Activated CD8-positive, alpha-beta memory T cell treated with anti-CD3 and anti-CD28 coated beads for 1 hour (primary cell): ENCODE measurements at regions not wholly inside any gene's neighbourhood (a gene's known extent, or its start where the extent isn't known, plus 50 kb on each side); places are given as distances from the start of the nearest gene placed in this dataset.

Experiments
- DNase-seq, 2 donors: peaks; one replicate each; pipeline ENCODE4 v3.0.0-alpha.2; 2020; ENCODE audit warnings: low read depth in 1 of 2; ENCODE audit errors: extremely low read depth in 1 of 2

GRCh38 chr10:130398090-130398994 is 262.2 kb downstream of the GLRX3 start:
- no peak for DNase-seq

- no peak for DNase-seq
Observed at GRCh38 chr10:130399425-130399950, 263.3 kb downstream of the GLRX3 start.

DNA sequence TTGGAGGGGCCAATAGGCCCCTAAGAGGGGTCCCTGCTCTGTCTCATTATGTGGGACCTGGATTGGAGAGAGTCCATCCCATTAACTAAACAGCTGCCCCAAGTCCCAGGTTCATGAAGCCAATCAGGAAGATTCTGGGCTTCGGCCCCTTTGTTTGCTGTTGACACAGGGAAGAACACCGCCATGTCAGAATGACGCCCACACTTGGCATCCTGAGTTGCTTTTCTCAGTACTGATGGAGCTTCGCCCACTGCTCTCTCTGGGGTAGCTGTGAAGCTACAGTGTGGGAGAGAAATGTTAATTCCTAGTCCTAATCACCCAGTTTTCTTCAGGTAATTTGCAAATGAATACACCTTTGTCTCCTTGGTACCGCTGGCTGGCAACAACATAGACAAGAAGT is 264.7 kb downstream of the GLRX3 start:
- no peak for DNase-seq

GRCh38 chr10:130401860-130402765 is 265.9 kb downstream of the GLRX3 start:
- DNase-seq = no peak

DNA sequence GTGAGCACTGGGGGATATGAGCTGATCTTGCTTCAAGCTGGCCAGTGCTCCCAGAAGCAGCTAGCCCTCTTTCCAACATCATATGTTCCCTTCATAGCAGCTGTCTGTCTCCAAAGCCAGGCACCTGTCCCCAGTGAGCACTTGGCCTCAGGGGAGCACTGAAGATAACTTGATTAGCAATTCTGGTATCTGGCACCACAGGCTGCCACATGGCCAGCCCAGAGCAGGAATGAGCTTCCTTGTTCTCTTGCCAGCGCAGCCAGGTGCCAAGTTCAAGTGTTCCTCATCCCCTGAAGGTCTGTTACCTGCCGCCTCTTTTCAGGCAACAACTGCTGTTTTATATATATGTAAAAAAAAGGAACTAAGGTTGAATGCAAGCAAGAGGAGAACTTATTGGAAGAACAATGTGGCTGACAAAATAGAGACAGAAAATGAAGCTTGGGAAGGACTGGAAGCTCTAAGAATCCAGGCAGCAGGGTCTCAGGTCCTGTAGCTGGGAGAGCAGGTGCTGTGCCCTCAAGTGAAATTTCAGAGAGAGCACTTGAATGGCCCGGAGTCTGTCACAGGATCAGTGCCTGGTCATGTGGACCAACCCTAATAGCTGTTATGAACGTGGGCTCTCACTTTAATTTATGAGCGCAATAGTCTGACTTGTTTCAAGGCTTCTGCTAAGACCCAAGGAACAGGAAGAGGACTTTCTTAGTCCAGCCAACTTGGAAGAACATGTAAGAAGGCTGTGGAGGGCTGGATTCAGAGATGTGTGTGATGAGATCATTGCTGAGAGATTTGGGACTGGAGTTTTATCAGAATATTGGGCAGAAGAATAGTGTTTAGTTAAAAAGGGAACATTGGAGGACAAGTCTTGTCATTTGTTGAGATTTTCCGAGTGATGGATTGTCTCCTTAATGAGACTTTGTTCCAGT is 267.2 kb downstream of the GLRX3 start:
- no peak for DNase-seq

DNA sequence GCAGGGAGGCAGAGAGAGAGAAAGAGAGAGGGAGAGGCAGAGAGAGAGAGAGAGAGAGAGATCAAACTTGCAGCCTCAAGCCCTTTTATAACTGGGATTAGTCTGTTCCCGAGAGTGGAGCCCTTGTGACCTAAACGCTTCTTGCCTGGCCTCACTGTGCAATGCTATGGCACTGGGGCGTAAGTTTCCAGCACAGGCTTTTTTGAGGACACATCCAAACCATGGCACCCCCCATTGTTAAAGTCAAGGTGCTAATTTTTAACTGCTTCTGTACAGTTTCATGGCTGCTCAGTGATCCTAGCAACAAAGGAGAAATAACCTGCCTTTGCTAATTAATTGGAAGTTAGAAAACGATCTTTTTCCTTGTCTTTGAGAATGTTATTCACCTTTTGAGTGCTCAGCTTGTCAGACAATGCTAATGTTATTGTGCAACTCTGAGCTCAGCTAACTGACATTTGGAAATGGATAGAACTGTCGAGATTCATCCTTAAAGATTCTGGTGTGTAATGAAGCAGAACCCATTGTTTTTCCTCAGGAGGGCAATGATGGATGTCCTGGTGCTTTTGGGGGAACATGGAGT is 268.4 kb downstream of the GLRX3 start:
- no peak for DNase-seq

- no peak for DNase-seq
Observed at GRCh38 chr10:130407052-130407451, 270.9 kb downstream of the GLRX3 start.

GRCh38 chr10:130409331-130409730 is 273.1 kb downstream of the GLRX3 start:
- DNase-seq = no peak

GRCh38 chr10:130409931-130410330 is 273.7 kb downstream of the GLRX3 start:
- DNase-seq = no peak

DNA sequence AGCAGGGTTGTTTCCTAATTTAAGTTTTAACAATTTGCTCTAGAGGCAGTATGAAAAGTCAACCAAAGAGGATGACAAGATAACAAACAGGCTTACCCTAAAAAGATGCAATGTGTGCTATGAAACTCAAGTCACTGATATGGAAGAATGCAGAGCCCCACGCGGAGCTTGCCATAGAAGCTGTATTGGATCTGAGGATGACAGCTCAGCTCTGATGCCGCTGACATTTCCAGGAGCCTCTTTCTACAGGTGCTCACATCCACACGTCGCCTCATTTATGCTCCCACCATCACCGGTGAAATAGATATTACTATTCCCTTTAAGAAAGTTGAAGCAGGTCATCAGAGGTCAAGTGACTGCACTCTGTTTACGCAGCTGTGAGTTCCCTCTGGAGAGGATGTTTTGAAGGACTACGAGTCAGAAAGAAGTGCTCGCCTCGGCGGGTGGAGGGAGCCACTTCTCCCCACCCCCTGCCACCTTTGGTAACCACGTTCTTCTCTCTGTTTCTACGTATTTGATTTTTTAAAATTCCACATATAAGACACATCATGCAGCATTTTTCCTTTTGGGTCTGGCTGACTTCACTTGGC is 275.4 kb downstream of the GLRX3 start:
- DNase-seq = no peak

- no peak for DNase-seq
Observed at GRCh38 chr10:130412317-130412716, 276.1 kb downstream of the GLRX3 start.

DNA sequence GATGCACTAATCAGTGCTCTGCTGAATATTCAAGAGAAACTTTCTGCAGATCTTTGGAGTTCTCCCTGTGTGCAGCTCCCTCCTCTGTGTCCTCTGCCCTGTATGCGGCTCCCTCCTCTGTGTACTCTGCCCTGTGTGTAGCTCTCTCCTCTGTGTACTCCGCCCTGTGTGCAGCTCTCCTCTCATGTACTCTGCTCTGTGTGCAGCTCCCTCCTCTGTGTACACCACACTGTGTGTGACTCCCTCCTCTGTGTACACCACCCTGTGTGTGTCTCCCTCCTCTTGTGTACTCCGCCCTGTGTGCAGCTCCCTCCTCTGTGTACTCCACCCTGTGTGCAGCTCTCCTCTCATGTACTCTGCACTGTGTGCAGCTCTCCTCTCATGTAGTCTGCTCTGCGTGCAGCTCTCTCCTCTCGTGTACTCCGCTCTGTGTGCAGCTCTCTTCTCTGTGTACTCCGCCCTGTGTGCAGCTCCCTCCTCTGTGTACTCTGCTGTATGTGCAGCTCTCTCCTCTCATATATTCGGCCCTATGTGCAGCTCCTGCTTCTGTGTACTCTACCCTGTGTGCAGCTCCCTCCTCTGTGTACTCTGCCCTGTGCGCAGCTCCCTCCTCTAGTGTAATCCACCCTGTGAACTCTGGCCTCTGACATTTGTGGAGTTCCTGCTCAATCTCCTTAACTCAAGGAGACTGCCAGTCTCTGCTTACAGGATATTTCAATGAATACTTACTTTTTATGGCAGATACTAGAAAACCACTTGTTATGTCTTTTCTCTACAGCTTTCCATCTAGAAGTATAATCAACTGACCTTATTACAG is 280.4 kb downstream of the GLRX3 start:
- DNase-seq = no peak

DNA sequence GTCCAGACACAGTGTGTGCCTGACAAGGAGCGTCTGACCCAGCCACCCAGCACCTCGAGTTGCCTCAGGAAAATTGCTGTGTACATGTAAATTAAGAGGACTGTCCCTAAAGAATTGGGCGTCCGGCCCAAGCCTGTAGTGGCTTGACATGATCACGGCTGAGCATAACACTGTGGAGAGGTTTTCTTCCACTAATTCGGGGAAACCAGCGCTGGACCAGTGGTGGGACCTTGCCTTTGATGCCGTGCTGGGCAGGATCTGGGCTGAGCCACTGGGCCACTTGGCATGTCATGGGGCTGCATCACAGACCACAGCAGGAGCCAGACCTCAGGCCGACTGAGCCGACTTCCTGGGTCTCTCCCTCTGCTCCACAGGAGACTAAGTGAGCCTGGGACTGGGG is 282.5 kb downstream of the GLRX3 start:
- no peak for DNase-seq

- DNase-seq = no peak
Observed at GRCh38 chr10:130421909-130422308, 285.7 kb downstream of the GLRX3 start.

DNA sequence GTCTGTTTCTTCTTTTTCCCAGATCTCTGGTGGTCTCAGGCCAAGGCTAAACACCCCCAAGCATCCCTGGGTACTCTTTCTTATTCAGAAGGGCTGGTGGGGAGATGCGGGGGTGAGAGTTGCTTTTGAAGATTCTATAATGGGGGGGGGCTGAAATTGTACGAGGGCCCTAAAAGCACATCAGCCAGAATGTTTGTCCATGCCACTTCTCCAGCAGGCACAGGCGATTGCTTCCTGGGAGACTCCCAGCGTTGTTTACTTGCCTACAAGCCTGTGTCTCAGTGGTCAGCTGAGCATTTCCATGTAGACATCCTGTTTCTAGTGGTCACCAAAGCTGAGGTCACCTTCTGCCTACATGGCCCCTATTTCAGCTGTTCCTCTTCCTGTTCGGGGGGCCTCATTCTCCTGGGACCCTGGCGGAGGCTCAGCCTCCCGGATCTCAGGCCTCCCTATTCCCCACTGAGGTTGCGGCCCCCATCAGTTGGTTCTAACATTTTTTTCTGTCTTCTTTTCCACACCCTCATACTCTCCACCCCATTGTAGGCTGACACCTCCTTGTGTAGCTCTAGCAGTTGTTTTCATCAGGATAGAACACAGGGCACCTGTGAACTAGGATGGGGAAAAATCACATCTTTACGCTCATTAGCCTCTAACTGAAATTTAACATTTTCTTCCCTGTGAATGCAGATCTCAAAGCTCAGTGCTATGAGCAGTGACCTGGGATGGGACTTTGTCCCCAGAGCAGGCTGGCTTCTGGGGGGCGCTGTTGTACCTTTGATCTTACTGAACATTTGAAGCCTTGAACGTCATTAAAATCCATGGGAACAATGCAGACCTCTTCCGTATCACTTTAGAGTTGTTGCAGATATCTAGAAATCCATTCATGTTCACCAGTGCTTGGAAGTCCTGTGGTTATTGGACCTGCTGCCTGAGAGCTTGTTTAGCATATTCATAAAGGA is 286.5 kb downstream of the GLRX3 start:
- no peak for DNase-seq

DNA sequence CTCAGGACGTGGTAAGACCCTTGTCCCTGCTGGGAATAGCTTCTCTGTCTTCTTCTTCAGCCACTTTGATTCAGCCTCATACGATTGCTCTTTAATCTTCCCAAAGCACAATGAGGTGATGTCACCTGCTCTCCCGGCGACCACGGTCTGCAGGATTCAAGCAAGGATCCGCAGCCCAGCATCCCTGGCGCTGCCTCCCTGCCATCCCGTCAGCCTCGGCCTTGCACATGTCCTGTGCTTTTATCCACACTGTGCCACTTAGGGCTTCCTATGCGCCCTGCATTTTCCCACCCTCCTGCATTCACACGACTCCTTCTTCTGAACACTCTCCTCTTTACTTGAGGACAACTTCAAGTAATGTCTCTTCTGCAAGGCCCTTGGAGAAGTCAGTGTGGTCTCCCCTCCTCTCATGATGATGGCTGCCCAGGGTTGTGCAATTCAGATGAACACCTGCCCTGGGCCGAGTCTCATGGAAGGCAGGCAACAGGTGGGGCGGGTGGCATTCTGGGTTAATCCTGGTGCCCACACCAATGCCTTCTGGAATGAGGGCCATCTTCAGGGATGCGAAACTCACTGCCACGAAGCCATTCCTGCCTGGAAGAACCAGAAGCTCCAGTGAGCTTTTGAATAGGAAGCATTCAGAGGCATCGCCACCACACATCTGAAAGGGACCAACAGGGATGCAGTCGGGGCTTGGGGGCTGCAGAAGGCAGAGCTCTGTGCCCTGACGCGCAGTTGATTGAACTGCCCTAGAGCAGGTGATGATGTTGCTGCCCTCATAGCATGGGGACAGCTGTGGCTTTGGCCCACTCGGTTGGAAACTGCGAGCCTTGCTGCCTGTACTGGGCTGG is 287.5 kb downstream of the GLRX3 start:
- no peak for DNase-seq

DNA sequence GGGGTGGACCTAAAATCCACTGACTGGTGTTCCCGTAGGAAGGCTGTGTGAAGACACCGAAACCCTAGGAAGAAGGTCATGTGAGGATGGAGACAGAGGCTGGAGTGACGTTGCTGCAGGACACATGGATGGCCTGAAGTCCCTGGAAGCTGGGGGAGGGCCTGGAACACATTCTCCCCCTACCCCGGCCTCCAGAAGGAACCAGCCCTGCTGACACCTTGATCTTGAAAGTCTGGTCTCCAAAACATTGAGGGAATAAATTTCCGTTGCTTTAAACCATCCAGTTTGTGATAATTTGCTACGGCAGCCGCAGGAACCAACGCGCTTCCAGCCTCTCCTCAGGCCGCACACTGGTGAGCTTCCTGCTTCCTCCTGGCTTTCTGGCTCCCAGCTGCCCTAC is 288.2 kb downstream of the GLRX3 start:
- no peak for DNase-seq
